ENCODE measurements at regions not wholly inside any gene's neighbourhood (a gene's known extent, or its start where the extent isn't known, plus 50 kb on each side); places are given as distances from the start of the nearest gene placed in this dataset.
"Not testable (repeated sequence)": the region's sequence is repeated elsewhere in the genome, so short reads cannot be mapped to it uniquely, and the experiment has no call there.

DNA sequence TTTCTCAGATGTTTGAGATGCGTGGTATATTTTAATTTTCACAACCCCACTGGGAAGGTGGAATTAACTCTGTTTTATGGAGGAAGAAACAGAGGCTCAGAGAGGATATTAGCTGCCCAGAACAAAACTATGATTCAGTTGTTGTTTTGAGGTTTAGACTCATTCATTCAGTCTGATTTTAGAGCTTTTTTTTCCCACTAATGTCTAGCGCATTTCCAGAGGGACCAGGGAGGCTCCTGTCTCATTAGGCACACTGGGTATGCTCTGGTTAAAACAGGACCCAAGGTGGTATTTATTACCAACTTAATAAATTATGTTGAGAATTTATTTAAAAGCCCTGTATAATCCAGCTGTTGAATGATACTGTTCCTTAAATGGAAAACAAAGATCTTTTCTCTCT lies 272.0 kb upstream of the RGMA start:
- no peak for DNase-seq (ENCODE audit: low spot score)

GRCh38 chr15:93360318-93360717 lies 271.3 kb upstream of the RGMA start:
- DNase-seq (ENCODE audit: low spot score), result no peak

DNA sequence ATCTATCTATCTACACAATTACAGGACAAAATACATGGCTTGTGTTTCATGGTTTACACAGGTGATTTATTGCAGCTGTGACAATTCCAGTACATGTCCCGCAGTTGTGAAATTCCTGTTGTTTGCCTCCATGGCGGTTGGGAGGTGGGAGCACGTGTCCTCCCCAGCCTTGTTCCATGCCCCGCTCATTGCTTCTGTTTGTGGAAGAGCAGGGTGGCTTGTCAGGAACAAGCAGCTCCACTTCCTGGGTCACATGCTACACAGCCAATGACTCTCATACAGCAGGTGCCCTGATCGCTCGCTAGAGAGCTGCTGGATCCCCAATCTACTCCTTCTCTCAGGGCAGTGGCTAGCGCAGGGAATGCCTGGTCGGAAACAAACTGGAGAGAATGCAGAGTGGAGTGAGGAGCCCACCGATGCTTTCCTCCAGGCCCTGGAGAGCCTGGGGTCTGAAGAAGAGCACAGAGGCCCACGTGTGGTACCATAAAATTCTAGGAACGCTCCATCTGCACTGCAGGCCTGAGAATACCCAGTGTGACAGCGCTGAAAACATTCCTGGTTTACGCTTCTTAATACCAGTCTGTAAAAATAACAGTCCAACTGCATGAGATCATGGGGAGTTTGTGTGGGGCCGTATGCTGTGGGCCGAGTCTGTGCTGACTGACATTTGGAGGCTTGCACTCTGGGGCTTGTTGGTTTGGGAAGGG lies 270.6 kb upstream of the RGMA start:
- no peak for DNase-seq (ENCODE audit: low spot score)

DNA sequence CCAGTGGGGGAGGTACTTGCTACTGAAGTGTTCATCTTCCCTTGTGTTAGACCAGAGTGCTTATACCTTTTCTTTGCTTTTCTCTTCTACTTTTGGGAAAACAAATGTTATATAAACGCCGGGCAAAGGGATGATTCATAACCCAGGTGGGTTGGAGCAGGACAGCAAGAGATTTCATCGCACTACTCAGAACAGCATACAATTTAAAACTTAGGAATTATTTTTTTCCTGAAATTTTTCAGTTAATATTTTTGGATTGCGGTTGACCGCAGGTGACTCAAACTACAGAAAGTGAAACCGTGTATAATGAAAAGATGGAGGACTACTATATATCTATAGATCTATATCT lies 270.0 kb upstream of the RGMA start:
- DNase-seq (ENCODE audit: low spot score), result no peak

GRCh38 chr15:93358166-93359059 lies 269.4 kb upstream of the RGMA start:
- DNase-seq (ENCODE audit: low spot score), result no peak

GRCh38 chr15:93348711-93349545 lies 259.9 kb upstream of the RGMA start:
- no peak for DNase-seq (ENCODE audit: low spot score)

GRCh38 chr15:93347986-93348385 lies 259.0 kb upstream of the RGMA start:
- DNase-seq (ENCODE audit: low spot score), result no peak

GRCh38 chr15:93345981-93346380 lies 257.0 kb upstream of the RGMA start:
- no peak for DNase-seq (ENCODE audit: low spot score)

DNA sequence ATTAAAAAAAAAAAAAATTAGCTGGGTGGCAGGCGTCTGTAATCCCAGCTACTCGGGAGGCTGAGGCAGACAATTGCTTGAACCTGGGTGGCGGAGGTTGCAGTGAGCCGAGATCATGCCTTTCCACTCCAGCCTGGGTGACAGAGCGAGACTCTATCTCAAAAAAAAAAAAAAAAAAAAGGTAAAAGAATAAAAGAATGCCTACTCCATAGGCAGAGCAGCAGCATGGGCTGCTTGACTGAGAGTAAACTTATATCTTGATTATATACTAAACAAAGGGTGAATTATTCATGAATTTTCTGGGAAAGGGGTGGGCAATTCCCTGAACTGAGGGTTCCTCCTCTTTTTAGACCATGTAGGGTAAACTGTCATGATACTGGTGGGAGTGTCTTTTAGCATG lies 254.4 kb upstream of the RGMA start:
- not testable (repeated sequence) for DNase-seq (ENCODE audit: low spot score)

DNA sequence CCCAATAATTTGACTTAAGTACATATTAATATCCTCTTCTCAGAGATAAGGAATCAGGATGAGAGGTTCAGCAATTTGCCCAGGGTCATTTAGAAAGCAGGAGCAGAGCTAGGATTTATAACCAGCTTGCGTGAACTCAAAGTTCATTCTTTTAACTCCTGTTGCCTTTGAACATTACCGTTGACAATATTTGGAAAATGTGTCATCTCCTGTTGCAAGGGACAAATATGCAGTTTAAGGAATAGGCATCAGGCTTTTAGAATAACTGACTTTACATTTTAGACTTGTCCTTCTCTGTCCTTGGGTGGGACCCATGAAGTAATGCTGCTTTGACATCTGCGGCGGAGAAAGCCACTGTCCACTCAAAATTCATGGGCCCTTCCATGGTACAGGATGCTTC lies 252.2 kb upstream of the RGMA start:
- DNase-seq (ENCODE audit: low spot score), result no peak

DNA sequence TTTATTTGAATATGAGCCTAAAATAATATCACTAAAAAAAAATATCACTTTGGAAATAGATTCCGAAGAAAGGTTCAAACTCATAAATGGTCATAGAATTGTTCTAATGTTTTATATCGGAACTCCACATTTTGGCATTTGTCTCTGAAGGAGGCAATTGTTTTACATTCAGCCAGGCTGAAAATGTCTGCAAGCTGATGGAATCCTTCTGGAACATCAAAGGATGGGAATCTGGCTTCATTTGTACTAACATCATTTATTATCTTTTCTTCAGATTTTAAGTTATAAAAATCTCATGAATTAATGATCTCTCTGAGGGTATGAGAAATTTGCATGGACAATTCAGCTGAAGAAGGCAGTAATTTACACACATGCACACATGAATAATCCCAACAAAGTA lies 251.4 kb upstream of the RGMA start:
- DNase-seq (ENCODE audit: low spot score), result no peak

GRCh38 chr15:93333796-93334195 lies 244.8 kb upstream of the RGMA start:
- no peak for DNase-seq (ENCODE audit: low spot score)

- not testable (repeated sequence) for DNase-seq (ENCODE audit: low spot score)
Measured at GRCh38 chr15:93333126-93333525, 244.1 kb upstream of the RGMA start.

GRCh38 chr15:93332168-93332553 lies 243.2 kb upstream of the RGMA start:
- no peak for DNase-seq (ENCODE audit: low spot score)

DNA sequence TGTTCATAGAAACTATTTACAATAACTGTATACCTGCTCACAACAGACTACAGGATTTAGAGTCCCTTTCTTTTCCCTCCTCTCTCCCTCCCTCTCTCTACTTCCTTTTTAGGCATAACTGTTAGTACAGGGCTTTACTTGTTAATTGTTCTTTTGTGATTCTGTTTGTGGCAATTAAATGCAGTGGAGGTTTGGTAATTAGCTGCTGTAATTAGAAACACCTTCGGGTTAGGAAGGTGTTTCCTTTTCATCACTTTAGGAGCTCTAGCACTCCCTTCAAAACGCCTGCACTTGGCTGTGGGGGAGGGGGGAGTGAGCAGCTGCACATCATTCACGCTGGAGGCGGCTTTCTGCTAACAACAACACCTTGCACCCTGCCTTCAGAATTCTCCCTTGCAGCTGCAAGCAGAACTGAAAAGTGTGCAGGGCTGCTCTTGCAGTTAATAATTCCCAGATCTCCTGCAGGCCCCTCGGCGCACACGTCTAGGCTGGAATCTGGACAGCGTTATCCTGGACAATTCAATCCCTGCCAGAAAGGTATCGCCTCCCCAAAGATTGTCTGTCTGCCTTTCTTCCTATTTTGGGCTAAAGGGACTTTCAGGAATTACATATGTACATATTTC lies 242.6 kb upstream of the RGMA start:
- DNase-seq (ENCODE audit: low spot score), result no peak

- no peak for DNase-seq (ENCODE audit: low spot score)
Measured at GRCh38 chr15:93330912-93331544, 242.0 kb upstream of the RGMA start.

DNA sequence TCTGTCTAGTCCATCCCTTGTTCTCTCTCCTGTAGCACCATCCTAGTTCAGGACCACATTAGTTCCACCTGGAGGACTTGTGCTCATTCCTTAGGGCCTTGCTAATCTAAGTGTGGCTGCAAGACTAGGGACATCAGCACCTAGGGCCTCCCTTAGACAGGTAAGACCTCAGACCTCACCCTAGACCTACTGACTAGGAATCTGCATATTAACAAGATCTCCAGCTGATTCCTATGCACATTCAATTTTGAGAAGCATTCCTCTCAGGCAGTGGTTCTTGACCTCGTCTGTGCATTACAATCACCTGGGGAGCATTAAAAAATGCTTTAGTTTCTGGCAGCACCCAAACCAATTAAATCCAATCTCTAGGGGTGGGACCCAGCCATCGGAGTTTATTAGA lies 238.4 kb upstream of the RGMA start:
- DNase-seq (ENCODE audit: low spot score), result no peak

DNA sequence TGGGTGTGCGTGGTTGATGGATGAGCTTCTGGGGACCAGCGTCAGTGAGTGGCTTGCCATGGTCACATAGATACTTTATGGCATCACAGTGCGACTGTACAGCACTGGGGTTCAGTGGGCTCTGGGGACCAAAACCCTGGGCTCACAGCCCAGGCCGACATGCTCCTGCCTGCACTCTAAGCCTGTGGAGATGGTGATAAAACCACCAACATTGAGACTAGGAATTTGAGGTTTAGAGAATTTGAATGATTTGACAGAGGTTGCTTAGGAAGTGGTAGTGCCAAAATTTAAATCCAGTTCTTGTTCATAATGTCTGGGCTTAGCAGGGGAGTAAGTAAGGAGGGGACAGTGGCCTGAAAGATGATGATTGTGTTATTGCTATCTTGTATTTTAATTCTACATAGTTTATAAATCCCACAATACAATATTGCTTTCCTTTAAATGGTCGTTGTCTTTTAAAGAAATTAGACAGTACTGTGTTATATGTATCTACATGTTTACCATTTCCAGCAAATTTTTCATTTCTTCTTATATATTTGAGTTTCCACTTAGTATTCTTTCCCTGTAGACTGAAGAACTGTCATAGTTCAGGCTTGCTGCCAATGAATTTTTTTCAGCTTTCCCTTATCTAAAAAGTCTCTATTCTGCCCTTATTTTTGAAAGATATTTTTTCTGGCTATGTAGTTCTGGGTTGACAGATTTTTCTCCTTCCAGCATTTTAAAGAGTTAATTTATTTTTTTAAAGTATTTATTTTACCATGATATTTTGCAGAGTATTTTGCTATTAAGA lies 235.4 kb upstream of the RGMA start:
- DNase-seq (ENCODE audit: low spot score), result no peak

DNA sequence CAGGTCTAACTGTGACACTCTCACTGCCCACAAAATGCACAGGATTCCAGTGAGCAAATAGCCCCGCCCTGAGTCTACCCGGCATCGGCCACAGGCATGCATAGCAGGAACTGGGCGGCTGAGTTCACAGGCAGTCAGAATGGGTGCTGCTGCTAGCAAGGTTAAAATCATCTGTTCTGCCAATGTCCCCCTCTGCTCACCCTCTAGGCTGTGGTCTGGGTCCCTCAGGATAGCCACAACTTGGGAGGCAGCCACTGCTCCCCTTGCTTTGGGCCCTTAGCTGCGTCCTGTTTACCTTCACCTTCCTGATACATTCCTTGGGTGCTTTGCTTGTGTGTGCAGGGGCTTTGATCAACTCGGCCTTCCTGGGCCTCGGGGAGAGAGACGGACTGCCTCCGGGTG lies 232.9 kb upstream of the RGMA start:
- DNase-seq (ENCODE audit: low spot score), result no peak

DNA sequence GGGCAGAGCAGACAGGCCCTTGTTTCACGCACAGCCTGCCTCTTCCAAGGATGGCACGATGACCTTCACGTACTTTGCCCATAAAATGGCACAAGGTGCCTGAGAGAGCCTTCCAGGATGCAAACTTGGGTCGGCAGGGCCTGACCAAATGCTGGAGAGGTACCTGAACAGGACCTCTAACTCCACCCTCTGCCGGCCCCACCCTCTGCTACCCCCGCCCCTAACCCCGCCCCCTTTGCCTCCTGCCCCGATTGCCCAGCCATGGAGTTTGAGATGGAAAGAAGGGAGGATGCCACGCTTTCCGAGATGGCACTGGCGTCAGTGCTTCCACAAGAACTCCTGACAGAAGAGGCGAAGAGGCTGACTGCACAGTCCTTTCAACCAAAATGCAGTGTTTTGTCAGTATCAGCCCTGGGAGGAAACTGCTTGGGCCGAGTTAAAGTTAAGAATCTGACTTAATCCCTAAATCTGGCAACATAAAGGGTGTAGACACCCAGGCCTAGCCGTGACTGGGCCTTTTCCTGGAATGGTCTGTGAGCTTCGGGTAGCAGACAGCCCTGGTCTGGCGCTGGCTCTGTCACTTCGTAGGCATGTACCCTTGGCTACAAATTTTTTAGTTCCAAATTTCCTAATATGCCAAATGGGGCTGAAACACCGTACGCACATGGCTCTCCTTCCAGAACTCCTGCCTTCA lies 230.3 kb upstream of the RGMA start:
- DNase-seq (ENCODE audit: low spot score), result no peak

Measured in RKO (cell line).